ENCODE measurements at regions not wholly inside any gene's neighbourhood (a gene's known extent, or its start where the extent isn't known, plus 50 kb on each side); places are given as distances from the start of the nearest gene placed in this dataset.

DNA sequence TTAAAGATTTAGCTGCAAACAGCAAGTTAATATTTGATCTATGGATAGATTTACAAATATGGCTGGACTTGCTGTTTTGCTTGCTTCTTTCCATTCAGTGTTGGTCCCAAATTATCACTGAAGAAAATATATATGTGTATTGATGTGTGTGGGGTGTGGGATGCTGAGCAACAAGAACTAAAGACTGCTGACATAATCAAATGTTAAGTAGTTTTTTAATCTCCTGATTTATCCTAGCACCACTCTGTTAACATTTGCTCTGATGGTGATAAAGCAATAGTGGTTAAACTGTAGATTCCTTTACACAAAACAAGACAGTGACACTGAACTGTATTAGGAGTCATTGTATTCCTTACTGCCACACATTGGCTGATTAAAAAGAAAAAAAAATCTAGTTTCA lies 1023.5 kb upstream of the B3GALT2 start:
- Histone ChIP-seq H3K9ac (ENCODE audit: low read length) (no peak overlapping the region), H3K4me3 (ENCODE audit: low read length) (no peak overlapping the region), H3K4me1 (ENCODE audit: control insufficient read depth, insufficient read depth, low read length) (no peaks in the 10 kb centered on the region), H3K27me3 (ENCODE audit: control insufficient read depth, insufficient read depth, low read length) (no peaks in the 10 kb centered on the region), H3K27ac (ENCODE audit: low read depth, low read length) (no peak overlapping the region), H3K36me3 (ENCODE audit: control insufficient read depth, insufficient read depth, low read length) (no peaks in the 10 kb centered on the region)

DNA sequence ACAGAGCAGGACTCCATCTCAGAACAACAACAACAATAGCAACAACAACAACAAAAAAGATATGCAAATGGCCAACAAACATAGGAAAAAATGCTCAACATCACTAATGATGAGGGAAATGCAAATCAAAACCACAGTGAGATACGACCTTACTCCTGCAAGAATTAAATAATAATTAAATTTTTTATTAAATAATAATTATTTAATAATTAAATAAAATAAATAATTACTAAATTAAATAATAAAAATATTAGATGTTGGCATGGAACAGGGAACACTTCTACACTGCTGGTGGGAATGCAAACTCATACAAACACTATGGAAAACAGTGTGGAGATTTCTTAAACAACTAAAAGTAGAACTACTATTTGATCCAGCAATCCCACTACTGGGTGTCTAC lies 1022.3 kb upstream of the B3GALT2 start:
- Histone ChIP-seq H3K27ac (ENCODE audit: low read depth, low read length) (no peak overlapping the region), H3K4me3 (ENCODE audit: low read length) (no peak overlapping the region), H3K36me3 (ENCODE audit: control insufficient read depth, insufficient read depth, low read length) (no peaks in the 10 kb centered on the region), H3K9ac (ENCODE audit: low read length) (no peak overlapping the region), H3K27me3 (ENCODE audit: control insufficient read depth, insufficient read depth, low read length) (no peaks in the 10 kb centered on the region), H3K4me1 (ENCODE audit: control insufficient read depth, insufficient read depth, low read length) (no peaks in the 10 kb centered on the region)

DNA sequence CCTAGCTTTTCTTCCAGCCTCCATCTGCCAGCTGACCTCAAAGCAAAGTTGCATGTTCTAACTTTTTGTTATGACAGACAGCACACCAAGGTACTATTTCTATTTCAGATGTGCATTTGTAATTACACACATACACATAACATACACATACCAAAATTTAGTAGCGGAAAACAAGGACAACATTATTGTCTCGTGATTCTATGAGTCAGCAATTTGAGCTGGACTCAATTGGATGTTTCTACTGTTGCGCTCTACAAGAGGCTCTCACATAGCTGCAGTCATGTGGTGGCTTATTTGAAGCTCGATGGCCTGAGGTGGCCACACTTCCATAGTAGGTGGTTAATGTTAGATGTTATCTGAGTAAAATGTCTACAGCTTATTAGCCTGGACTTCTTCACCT lies 1010.1 kb upstream of the B3GALT2 start:
- no peak overlapping the region for H3K4me3 ChIP-seq (ENCODE audit: low read length)
- no peak overlapping the region for H3K27ac ChIP-seq (ENCODE audit: low read depth, low read length)
- no peaks in the 10 kb centered on the region for H3K36me3 ChIP-seq (ENCODE audit: control insufficient read depth, insufficient read depth, low read length)
- no peaks in the 10 kb centered on the region for H3K4me1 ChIP-seq (ENCODE audit: control insufficient read depth, insufficient read depth, low read length)
- no peaks in the 10 kb centered on the region for H3K27me3 ChIP-seq (ENCODE audit: control insufficient read depth, insufficient read depth, low read length)
- no peak overlapping the region for H3K9ac ChIP-seq (ENCODE audit: low read length)

DNA sequence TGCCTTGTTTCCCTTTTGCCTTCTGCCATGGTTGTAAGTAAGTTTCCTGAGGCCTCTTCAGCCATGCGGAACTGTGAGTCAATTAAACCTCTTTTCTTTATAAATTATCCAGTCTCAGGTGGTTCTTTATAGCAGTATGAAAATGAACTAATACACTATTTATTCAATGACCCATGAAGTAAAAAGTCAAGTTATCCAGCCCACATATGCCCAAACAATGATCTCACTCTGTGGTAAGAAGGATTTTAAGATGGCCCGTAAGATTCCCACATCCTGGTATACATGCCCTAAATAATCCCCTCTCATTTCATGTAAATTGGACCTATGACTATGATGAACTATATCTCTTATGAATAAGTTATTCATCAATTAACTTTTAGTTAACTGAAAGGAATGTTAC lies 1008.3 kb upstream of the B3GALT2 start:
- Histone ChIP-seq H3K4me3 (ENCODE audit: low read length) (no peak overlapping the region), H3K9ac (ENCODE audit: low read length) (no peak overlapping the region), H3K4me1 (ENCODE audit: control insufficient read depth, insufficient read depth, low read length) (no peaks in the 10 kb centered on the region), H3K27me3 (ENCODE audit: control insufficient read depth, insufficient read depth, low read length) (no peaks in the 10 kb centered on the region), H3K27ac (ENCODE audit: low read depth, low read length) (no peak overlapping the region), H3K36me3 (ENCODE audit: control insufficient read depth, insufficient read depth, low read length) (no peaks in the 10 kb centered on the region)

DNA sequence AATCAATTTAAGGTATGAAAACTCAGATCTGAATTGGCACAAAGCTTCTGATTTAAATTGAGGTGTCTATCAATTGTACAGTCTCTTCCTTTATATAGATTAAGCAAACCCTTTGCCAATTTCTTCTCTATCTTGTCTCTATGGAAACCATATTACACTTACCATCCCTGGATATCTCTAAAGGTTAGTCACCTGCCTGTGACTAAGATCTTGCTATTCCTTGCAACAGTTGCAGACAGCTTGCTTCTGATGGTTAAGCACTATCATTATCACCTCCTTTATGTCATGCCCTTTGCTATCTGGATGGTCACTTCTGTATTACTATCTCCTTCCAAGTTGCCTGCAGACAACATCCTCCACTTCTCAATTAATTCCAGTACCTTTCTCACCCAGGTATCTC lies 998.6 kb upstream of the B3GALT2 start:
- no peaks in the 10 kb centered on the region for H3K36me3 ChIP-seq (ENCODE audit: control insufficient read depth, insufficient read depth, low read length)
- no peaks in the 10 kb centered on the region for H3K27me3 ChIP-seq (ENCODE audit: control insufficient read depth, insufficient read depth, low read length)
- no peak overlapping the region for H3K9ac ChIP-seq (ENCODE audit: low read length)
- H3K4me3 ChIP-seq (ENCODE audit: low read length): no peak overlapping the region
- no peaks in the 10 kb centered on the region for H3K4me1 ChIP-seq (ENCODE audit: control insufficient read depth, insufficient read depth, low read length)
- H3K27ac ChIP-seq (ENCODE audit: low read depth, low read length): no peak overlapping the region

DNA sequence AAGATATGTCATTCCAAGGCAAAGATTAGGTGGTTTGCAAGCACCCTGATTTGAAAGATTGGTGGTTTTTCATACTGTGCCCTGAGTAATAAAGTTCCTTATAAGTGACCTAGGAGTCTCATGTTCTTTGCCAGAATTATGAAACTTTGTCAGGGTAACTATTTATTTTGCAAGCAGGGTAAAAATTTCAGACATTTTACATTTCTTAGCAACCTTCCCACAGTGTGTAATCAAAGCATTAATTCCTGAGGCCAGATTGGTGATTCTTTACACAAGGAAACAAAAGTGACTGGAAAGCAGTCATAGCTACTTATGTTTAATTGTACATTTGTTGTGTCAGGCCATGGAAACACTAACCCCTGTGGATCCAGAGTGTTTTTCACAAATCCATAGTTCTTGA lies 998.0 kb upstream of the B3GALT2 start:
- Histone ChIP-seq H3K4me1 (ENCODE audit: control insufficient read depth, insufficient read depth, low read length) (no peaks in the 10 kb centered on the region), H3K36me3 (ENCODE audit: control insufficient read depth, insufficient read depth, low read length) (no peaks in the 10 kb centered on the region), H3K4me3 (ENCODE audit: low read length) (no peak overlapping the region), H3K27me3 (ENCODE audit: control insufficient read depth, insufficient read depth, low read length) (no peaks in the 10 kb centered on the region), H3K9ac (ENCODE audit: low read length) (no peak overlapping the region), H3K27ac (ENCODE audit: low read depth, low read length) (no peak overlapping the region)

DNA sequence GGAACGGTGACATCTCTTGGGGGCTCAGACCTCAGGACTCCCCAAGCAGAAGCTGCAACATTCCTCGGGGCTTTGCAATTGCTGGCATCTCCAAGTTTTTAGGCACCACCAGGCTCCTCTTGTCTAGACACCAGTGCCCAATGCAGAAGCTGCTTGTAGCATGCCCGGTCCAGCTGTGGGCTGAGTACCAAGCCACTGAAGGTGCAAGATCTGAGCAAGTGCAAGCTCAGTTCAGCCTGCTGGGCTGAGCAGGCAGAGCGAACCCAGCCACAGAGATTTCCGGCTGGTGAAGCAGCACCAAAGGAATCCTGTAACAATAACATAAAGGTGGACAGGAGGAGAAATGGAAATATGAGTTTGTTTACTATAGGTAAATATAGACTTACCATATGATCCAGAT lies 995.4 kb upstream of the B3GALT2 start:
- H3K27me3 ChIP-seq (ENCODE audit: control insufficient read depth, insufficient read depth, low read length): no peaks in the 10 kb centered on the region
- no peak overlapping the region for H3K4me3 ChIP-seq (ENCODE audit: low read length)
- no peak overlapping the region for H3K9ac ChIP-seq (ENCODE audit: low read length)
- no peaks in the 10 kb centered on the region for H3K4me1 ChIP-seq (ENCODE audit: control insufficient read depth, insufficient read depth, low read length)
- no peaks in the 10 kb centered on the region for H3K36me3 ChIP-seq (ENCODE audit: control insufficient read depth, insufficient read depth, low read length)
- no peak overlapping the region for H3K27ac ChIP-seq (ENCODE audit: low read depth, low read length)

DNA sequence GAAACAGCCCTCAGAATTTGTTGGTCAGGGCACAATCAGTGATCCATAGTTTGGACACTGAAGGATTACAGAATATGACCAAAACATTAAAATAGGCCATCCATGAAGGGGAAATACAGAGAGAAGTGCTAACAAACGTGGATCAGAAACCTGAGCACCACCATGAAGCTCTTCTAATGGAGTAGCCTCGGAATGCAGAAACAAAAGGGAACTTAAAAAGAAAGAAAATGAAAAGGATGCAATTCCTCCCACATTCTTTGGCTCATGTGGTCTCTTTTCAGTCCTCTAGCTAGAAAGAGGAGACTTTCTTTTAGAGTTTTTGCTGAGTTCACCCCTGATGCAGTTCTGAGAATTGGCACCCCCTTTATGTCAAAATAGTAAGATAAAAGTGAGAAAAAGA lies 989.8 kb upstream of the B3GALT2 start:
- Histone ChIP-seq H3K36me3 (ENCODE audit: control insufficient read depth, insufficient read depth, low read length) (no peaks in the 10 kb centered on the region), H3K9ac (ENCODE audit: low read length) (no peak overlapping the region), H3K4me3 (ENCODE audit: low read length) (no peak overlapping the region), H3K4me1 (ENCODE audit: control insufficient read depth, insufficient read depth, low read length) (no peaks in the 10 kb centered on the region), H3K27me3 (ENCODE audit: control insufficient read depth, insufficient read depth, low read length) (no peaks in the 10 kb centered on the region), H3K27ac (ENCODE audit: low read depth, low read length) (no peak overlapping the region)

DNA sequence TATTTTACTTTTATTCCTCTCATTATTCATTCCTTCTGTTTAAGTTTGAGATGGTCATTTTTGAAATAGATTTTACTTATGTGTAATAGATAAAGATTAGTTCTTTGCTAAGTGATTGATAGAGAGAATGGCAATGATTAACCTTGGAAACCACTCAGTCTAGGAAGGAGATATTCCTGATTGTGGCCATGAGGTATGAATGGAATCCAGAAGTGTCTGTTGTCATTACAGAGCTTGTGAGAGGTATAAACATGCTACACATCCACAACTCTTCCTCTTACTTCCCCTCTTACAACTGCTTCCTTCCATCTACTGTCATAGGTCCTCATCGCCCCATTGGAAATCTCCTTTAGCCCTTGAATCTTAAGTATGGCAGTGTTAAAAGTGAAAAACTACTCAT lies 988.8 kb upstream of the B3GALT2 start:
- no peak overlapping the region for H3K4me3 ChIP-seq (ENCODE audit: low read length)
- H3K27ac ChIP-seq (ENCODE audit: low read depth, low read length): no peak overlapping the region
- H3K4me1 ChIP-seq (ENCODE audit: control insufficient read depth, insufficient read depth, low read length): no peaks in the 10 kb centered on the region
- H3K27me3 ChIP-seq (ENCODE audit: control insufficient read depth, insufficient read depth, low read length): no peaks in the 10 kb centered on the region
- H3K36me3 ChIP-seq (ENCODE audit: control insufficient read depth, insufficient read depth, low read length): no peaks in the 10 kb centered on the region
- H3K9ac ChIP-seq (ENCODE audit: low read length): no peak overlapping the region

DNA sequence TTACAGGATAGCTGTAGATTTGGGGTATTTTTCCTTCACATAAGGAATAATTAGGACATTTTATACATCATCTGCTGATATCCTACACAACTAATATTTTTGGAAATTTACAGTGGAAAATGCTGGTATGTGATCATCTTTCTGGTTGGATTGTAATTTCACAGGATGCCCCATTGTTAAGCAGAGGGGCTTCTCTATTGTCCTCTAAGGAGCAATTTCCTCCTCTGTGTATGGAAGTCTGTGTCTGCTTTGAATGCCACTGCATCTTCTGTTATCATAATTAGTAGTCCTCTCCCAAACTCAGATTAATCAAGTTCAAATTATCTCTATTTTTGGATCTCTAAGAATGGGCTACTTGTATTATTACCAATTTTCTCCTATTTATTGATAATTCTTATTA lies 988.1 kb upstream of the B3GALT2 start:
- H3K4me1 ChIP-seq (ENCODE audit: control insufficient read depth, insufficient read depth, low read length): no peaks in the 10 kb centered on the region
- H3K27ac ChIP-seq (ENCODE audit: low read depth, low read length): no peak overlapping the region
- H3K9ac ChIP-seq (ENCODE audit: low read length): no peak overlapping the region
- no peaks in the 10 kb centered on the region for H3K27me3 ChIP-seq (ENCODE audit: control insufficient read depth, insufficient read depth, low read length)
- H3K36me3 ChIP-seq (ENCODE audit: control insufficient read depth, insufficient read depth, low read length): no peaks in the 10 kb centered on the region
- no peak overlapping the region for H3K4me3 ChIP-seq (ENCODE audit: low read length)

DNA sequence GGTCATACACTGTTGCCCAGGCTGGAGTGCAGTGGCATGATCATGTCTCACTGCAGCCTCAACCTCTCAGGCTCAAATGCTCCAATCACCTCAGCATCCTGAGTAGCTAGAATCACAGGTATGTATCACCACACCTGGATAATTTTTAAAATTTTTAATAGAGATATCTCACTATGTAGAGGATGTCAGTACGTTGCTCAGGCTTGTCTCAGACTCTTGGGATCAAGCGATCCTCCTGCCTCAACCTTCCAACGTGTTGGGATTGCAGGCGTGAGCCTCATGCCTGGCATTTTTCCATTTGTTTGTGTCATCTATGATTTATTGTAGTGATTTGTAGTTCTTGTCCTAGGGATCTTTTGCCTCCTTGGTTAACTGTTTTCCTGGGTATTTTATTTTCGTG lies 985.2 kb upstream of the B3GALT2 start:
- Histone ChIP-seq H3K27me3 (ENCODE audit: control insufficient read depth, insufficient read depth, low read length) (no peaks in the 10 kb centered on the region), H3K27ac (ENCODE audit: low read depth, low read length) (no peak overlapping the region), H3K4me3 (ENCODE audit: low read length) (no peak overlapping the region), H3K4me1 (ENCODE audit: control insufficient read depth, insufficient read depth, low read length) (no peaks in the 10 kb centered on the region), H3K36me3 (ENCODE audit: control insufficient read depth, insufficient read depth, low read length) (no peaks in the 10 kb centered on the region), H3K9ac (ENCODE audit: low read length) (no peak overlapping the region)

DNA sequence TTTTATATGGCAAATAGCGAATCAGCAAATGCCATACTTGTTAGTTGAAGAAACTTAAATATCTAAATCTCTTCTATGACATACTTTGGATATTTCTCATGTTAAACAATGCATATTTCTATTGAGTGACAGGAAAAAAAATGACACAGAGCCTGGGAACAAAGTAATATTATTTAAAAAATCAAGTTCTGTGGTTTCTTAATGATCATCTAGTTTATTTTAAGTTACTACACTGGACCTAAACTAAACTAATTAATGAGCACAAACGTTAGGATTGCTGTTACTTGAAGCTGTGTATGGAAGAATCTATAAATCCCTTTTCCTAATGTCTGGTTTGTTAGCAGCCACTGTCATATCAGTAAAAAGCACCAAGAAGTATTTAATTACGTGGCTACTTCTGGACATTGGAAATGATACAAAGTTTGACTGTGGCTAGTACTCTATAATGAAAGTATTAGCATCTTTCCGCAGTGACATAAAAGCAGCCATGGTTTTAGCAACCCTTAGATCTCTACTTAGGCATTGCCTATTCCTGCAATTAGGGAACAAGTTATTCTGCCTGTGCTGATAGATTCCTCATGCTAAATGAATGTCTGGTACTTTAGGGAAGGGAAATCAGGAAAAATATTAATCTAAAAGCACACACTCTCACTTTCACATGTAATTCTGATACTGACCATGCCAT lies 981.7 kb upstream of the B3GALT2 start:
- Histone ChIP-seq H3K36me3 (ENCODE audit: control insufficient read depth, insufficient read depth, low read length) (no peaks in the 10 kb centered on the region), H3K9ac (ENCODE audit: low read length) (no peak overlapping the region), H3K4me1 (ENCODE audit: control insufficient read depth, insufficient read depth, low read length) (no peaks in the 10 kb centered on the region), H3K27me3 (ENCODE audit: control insufficient read depth, insufficient read depth, low read length) (no peaks in the 10 kb centered on the region), H3K4me3 (ENCODE audit: low read length) (no peak overlapping the region), H3K27ac (ENCODE audit: low read depth, low read length) (no peak overlapping the region)

DNA sequence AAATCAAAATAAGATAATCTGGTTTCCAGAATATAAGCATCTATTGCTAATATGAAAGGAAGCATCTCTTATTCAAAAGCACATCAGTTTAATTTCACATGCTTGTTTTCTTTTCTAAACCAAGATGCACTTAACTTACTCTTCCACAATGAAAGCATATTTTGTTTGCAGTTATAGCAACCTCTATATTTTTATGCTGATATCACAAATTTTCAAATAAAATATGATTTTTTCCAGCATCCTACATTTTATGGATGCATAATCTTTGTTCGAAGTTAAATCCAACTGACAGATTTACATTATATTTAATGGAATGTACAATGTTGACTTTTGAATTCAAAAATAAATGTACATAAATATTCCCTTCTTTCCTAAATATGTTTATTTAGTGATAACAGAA lies 978.3 kb upstream of the B3GALT2 start:
- no peak overlapping the region for H3K4me3 ChIP-seq (ENCODE audit: low read length)
- no peak overlapping the region for H3K27ac ChIP-seq (ENCODE audit: low read depth, low read length)
- H3K27me3 ChIP-seq (ENCODE audit: control insufficient read depth, insufficient read depth, low read length): no peaks in the 10 kb centered on the region
- H3K9ac ChIP-seq (ENCODE audit: low read length): no peak overlapping the region
- no peaks in the 10 kb centered on the region for H3K4me1 ChIP-seq (ENCODE audit: control insufficient read depth, insufficient read depth, low read length)
- H3K36me3 ChIP-seq (ENCODE audit: control insufficient read depth, insufficient read depth, low read length): no peaks in the 10 kb centered on the region
